HG03159 (cell line): ENCODE measurements at regions not wholly inside any gene's neighbourhood (a gene's known extent, or its start where the extent isn't known, plus 50 kb on each side); places are given as distances from the start of the nearest gene placed in this dataset.
A peak's percentile ranks its signal among the peaks of the same experiment; 100 is the strongest.

ENCODE experiments used
- ATAC-seq: cut with Tn5 transposase; IDR thresholded peaks from one replicate; pipeline ENCODE4 v1.9.1; 2021; ENCODE audit warnings: mild to moderate bottlenecking, moderate library complexity; ENCODE audit not compliant: unreplicated experiment

- ATAC-seq = no peak
These were observed 123.3 kb upstream of the STT3B start for GRCh38 chr3:31409389-31409788.

- ATAC-seq = no peak
These were observed 122.9 kb upstream of the STT3B start for GRCh38 chr3:31409866-31410265.

- ATAC-seq = no peak
These were observed 122.3 kb upstream of the STT3B start for GRCh38 chr3:31410411-31410810.

- ATAC-seq = no peak
These were observed 119.9 kb upstream of the STT3B start for GRCh38 chr3:31412832-31413231.

- ATAC-seq = no peak
These were observed 119.2 kb upstream of the STT3B start for GRCh38 chr3:31413515-31413914.

- ATAC-seq = no peak
These were observed 115.7 kb upstream of the STT3B start for GRCh38 chr3:31416980-31417379.

- no peak for ATAC-seq
These were observed 115.2 kb upstream of the STT3B start for GRCh38 chr3:31417486-31417885.

GRCh38 chr3:31420311-31420710 lies 112.4 kb upstream of the STT3B start:
- no peak for ATAC-seq

GRCh38 chr3:31421314-31422048 lies 111.2 kb upstream of the STT3B start:
- ATAC-seq = peak; percentile 58

- ATAC-seq = no peak
These were observed 110.5 kb upstream of the STT3B start for GRCh38 chr3:31422237-31422636.

GRCh38 chr3:31423482-31423881 lies 109.2 kb upstream of the STT3B start:
- no peak for ATAC-seq

- ATAC-seq = no peak
These were observed 107.3 kb upstream of the STT3B start for GRCh38 chr3:31425401-31425800.

GRCh38 chr3:31427623-31428022 lies 105.1 kb upstream of the STT3B start:
- ATAC-seq = no peak

GRCh38 chr3:31431321-31431720 lies 101.4 kb upstream of the STT3B start:
- no peak for ATAC-seq

GRCh38 chr3:31432897-31433678 lies 99.6 kb upstream of the STT3B start:
- no peak for ATAC-seq

- no peak for ATAC-seq
These were observed 99.1 kb upstream of the STT3B start for GRCh38 chr3:31433679-31433992.

- ATAC-seq = no peak
These were observed 97.9 kb upstream of the STT3B start for GRCh38 chr3:31434819-31435218.

- no peak for ATAC-seq
These were observed 95.9 kb upstream of the STT3B start for GRCh38 chr3:31436830-31437229.

GRCh38 chr3:31438742-31439141 lies 94.0 kb upstream of the STT3B start:
- no peak for ATAC-seq

GRCh38 chr3:31439890-31440750 lies 92.6 kb upstream of the STT3B start:
- no peak for ATAC-seq

- no peak for ATAC-seq
These were observed 91.8 kb upstream of the STT3B start for GRCh38 chr3:31440878-31441277.

GRCh38 chr3:31442755-31443154 lies 90.0 kb upstream of the STT3B start:
- ATAC-seq = no peak
